ENCODE measurements at regions not wholly inside any gene's neighbourhood (a gene's known extent, or its start where the extent isn't known, plus 50 kb on each side); places are given as distances from the start of the nearest gene placed in this dataset.
"Not testable (repeated sequence)": the region's sequence is repeated elsewhere in the genome, so short reads cannot be mapped to it uniquely, and the experiment has no call there.

GRCh38 chr7:45430397-45430796 lies 143.8 kb upstream of the ADCY1 start:
- no peaks in the 10 kb centered on the region for H3K9me3 ChIP-seq (ENCODE audit: low read length)
- H3K4me1 ChIP-seq (ENCODE audit: insufficient read depth, low read length), result no peaks in the 10 kb centered on the region
- peaks cover 5% of the 10 kb centered on the region for H3K27me3 ChIP-seq (ENCODE audit: insufficient read depth, low read length)
- H3K4me3 ChIP-seq (ENCODE audit: low read length), result no peak overlapping the region
- H2AFZ ChIP-seq (ENCODE audit: low read depth, low read length), result no peak overlapping the region
- no peaks in the 10 kb centered on the region for H3K36me3 ChIP-seq (ENCODE audit: insufficient read depth, low read length)

- H3K27me3 ChIP-seq (ENCODE audit: insufficient read depth, low read length), result peaks cover 5% of the 10 kb centered on the region
- no peak overlapping the region for H2AFZ ChIP-seq (ENCODE audit: low read depth, low read length)
- no peaks in the 10 kb centered on the region for H3K9me3 ChIP-seq (ENCODE audit: low read length)
- H3K4me1 ChIP-seq (ENCODE audit: insufficient read depth, low read length), result no peaks in the 10 kb centered on the region
- no peaks in the 10 kb centered on the region for H3K36me3 ChIP-seq (ENCODE audit: insufficient read depth, low read length)
- H3K4me3 ChIP-seq (ENCODE audit: low read length), result no peak overlapping the region
Observed at GRCh38 chr7:45434167-45434784, 139.9 kb upstream of the ADCY1 start.

GRCh38 chr7:45435131-45435530 lies 139.0 kb upstream of the ADCY1 start:
- Histone ChIP-seq H3K36me3 (ENCODE audit: insufficient read depth, low read length) (no peaks in the 10 kb centered on the region), H2AFZ (ENCODE audit: low read depth, low read length) (no peak overlapping the region), H3K27me3 (ENCODE audit: insufficient read depth, low read length) (peaks cover 3% of the 10 kb centered on the region), H3K4me3 (ENCODE audit: low read length) (no peak overlapping the region), H3K9me3 (ENCODE audit: low read length) (no peaks in the 10 kb centered on the region), H3K4me1 (ENCODE audit: insufficient read depth, low read length) (no peaks in the 10 kb centered on the region)

GRCh38 chr7:45435846-45436245 lies 138.3 kb upstream of the ADCY1 start:
- no peak overlapping the region for H3K4me3 ChIP-seq (ENCODE audit: low read length)
- H3K36me3 ChIP-seq (ENCODE audit: insufficient read depth, low read length), result no peaks in the 10 kb centered on the region
- no peaks in the 10 kb centered on the region for H3K27me3 ChIP-seq (ENCODE audit: insufficient read depth, low read length)
- no peak overlapping the region for H2AFZ ChIP-seq (ENCODE audit: low read depth, low read length)
- H3K9me3 ChIP-seq (ENCODE audit: low read length), result no peaks in the 10 kb centered on the region
- H3K4me1 ChIP-seq (ENCODE audit: insufficient read depth, low read length), result no peaks in the 10 kb centered on the region

DNA sequence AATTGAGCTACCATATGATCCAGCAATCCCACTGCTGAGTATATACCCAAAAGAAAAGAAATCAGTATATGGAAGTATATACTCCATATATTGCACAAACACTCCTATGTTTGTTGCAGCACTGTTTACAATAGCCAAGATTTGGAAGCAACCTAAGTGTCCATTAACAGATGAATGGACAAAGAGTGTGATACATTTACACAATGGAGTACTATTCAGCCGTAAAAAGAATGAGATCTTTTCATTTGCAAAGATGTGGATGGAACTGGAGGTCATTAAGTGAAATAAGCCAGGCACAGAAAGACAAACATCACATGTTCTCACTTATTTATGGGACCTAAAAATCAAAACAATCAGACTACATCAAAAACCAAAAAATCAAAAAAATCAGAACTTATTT lies 133.4 kb upstream of the ADCY1 start:
- not testable (repeated sequence) for H3K4me1 ChIP-seq (ENCODE audit: insufficient read depth, low read length); H2AFZ ChIP-seq (ENCODE audit: low read depth, low read length); H3K36me3 ChIP-seq (ENCODE audit: insufficient read depth, low read length); H3K4me3 ChIP-seq (ENCODE audit: low read length); H3K27me3 ChIP-seq (ENCODE audit: insufficient read depth, low read length); H3K9me3 ChIP-seq (ENCODE audit: low read length)

- no peaks in the 10 kb centered on the region for H3K27me3 ChIP-seq (ENCODE audit: insufficient read depth, low read length)
Observed at GRCh38 chr7:45443263-45443662, 130.9 kb upstream of the ADCY1 start.

GRCh38 chr7:45446195-45446944 lies 127.8 kb upstream of the ADCY1 start:
- Histone ChIP-seq H2AFZ (ENCODE audit: low read depth, low read length) (no peak overlapping the region), H3K4me3 (ENCODE audit: low read length) (no peak overlapping the region), H3K9me3 (ENCODE audit: low read length) (no peaks in the 10 kb centered on the region), H3K4me1 (ENCODE audit: insufficient read depth, low read length) (no peaks in the 10 kb centered on the region), H3K36me3 (ENCODE audit: insufficient read depth, low read length) (no peaks in the 10 kb centered on the region), H3K27me3 (ENCODE audit: insufficient read depth, low read length) (no peaks in the 10 kb centered on the region)

More at GRCh38 chr7:45443263-45443662, 130.9 kb upstream of the ADCY1 start:
- Histone ChIP-seq H3K9me3 (ENCODE audit: low read length) (no peaks in the 10 kb centered on the region), H3K4me3 (ENCODE audit: low read length) (no peak overlapping the region), H3K36me3 (ENCODE audit: insufficient read depth, low read length) (no peaks in the 10 kb centered on the region), H3K4me1 (ENCODE audit: insufficient read depth, low read length) (no peaks in the 10 kb centered on the region), H2AFZ (ENCODE audit: low read depth, low read length) (no peak overlapping the region)

DNA sequence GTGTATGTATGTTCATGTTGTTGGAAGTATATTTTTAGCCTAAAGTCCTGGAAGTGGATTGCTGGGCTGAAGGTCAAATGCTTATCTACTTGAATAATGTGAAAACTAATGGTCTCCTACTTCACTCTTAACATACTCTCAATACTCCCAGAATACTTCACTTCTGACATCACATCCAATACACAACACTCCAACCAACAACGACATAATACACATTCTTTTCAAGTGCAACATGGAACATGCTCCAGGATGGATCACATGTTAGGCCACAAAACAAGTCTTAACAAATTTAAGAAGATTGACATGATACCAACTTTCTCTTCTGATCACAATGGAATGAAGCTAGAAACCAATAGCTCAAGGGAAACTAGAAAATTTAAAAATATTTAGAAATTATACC lies 126.9 kb upstream of the ADCY1 start:
- no peaks in the 10 kb centered on the region for H3K4me1 ChIP-seq (ENCODE audit: insufficient read depth, low read length)
- no peaks in the 10 kb centered on the region for H3K27me3 ChIP-seq (ENCODE audit: insufficient read depth, low read length)
- no peaks in the 10 kb centered on the region for H3K9me3 ChIP-seq (ENCODE audit: low read length)
- no peak overlapping the region for H2AFZ ChIP-seq (ENCODE audit: low read depth, low read length)
- no peaks in the 10 kb centered on the region for H3K36me3 ChIP-seq (ENCODE audit: insufficient read depth, low read length)
- no peak overlapping the region for H3K4me3 ChIP-seq (ENCODE audit: low read length)

- Histone ChIP-seq H3K4me1 (ENCODE audit: insufficient read depth, low read length) (peaks cover 2% of the 10 kb centered on the region), H3K9me3 (ENCODE audit: low read length) (no peaks in the 10 kb centered on the region), H2AFZ (ENCODE audit: low read depth, low read length) (no peak overlapping the region), H3K27me3 (ENCODE audit: insufficient read depth, low read length) (no peaks in the 10 kb centered on the region), H3K36me3 (ENCODE audit: insufficient read depth, low read length) (no peaks in the 10 kb centered on the region), H3K4me3 (ENCODE audit: low read length) (no peak overlapping the region)
Observed at GRCh38 chr7:45450571-45451204, 123.5 kb upstream of the ADCY1 start.

GRCh38 chr7:45451342-45452035 lies 122.7 kb upstream of the ADCY1 start:
- no peaks in the 10 kb centered on the region for H3K9me3 ChIP-seq (ENCODE audit: low read length)

GRCh38 chr7:45454771-45455170 lies 119.4 kb upstream of the ADCY1 start:
- H3K9me3 ChIP-seq (ENCODE audit: low read length), result no peaks in the 10 kb centered on the region
- no peaks in the 10 kb centered on the region for H3K36me3 ChIP-seq (ENCODE audit: insufficient read depth, low read length)
- peaks cover 15% of the 10 kb centered on the region for H3K4me1 ChIP-seq (ENCODE audit: insufficient read depth, low read length)
- H3K4me3 ChIP-seq (ENCODE audit: low read length), result no peak overlapping the region
- no peaks in the 10 kb centered on the region for H3K27me3 ChIP-seq (ENCODE audit: insufficient read depth, low read length)
- no peak overlapping the region for H2AFZ ChIP-seq (ENCODE audit: low read depth, low read length)

More at GRCh38 chr7:45451342-45452035, 122.7 kb upstream of the ADCY1 start:
- Histone ChIP-seq H3K27me3 (ENCODE audit: insufficient read depth, low read length) (no peaks in the 10 kb centered on the region), H2AFZ (ENCODE audit: low read depth, low read length) (no peak overlapping the region), H3K4me1 (ENCODE audit: insufficient read depth, low read length) (peaks cover 4% of the 10 kb centered on the region), H3K4me3 (ENCODE audit: low read length) (no peak overlapping the region), H3K36me3 (ENCODE audit: insufficient read depth, low read length) (no peaks in the 10 kb centered on the region)

GRCh38 chr7:45455662-45456061 lies 118.5 kb upstream of the ADCY1 start:
- peaks cover 15% of the 10 kb centered on the region for H3K4me1 ChIP-seq (ENCODE audit: insufficient read depth, low read length)
- no peaks in the 10 kb centered on the region for H3K36me3 ChIP-seq (ENCODE audit: insufficient read depth, low read length)
- H3K27me3 ChIP-seq (ENCODE audit: insufficient read depth, low read length), result no peaks in the 10 kb centered on the region
- H2AFZ ChIP-seq (ENCODE audit: low read depth, low read length), result no peak overlapping the region
- no peaks in the 10 kb centered on the region for H3K9me3 ChIP-seq (ENCODE audit: low read length)
- H3K4me3 ChIP-seq (ENCODE audit: low read length), result no peak overlapping the region

DNA sequence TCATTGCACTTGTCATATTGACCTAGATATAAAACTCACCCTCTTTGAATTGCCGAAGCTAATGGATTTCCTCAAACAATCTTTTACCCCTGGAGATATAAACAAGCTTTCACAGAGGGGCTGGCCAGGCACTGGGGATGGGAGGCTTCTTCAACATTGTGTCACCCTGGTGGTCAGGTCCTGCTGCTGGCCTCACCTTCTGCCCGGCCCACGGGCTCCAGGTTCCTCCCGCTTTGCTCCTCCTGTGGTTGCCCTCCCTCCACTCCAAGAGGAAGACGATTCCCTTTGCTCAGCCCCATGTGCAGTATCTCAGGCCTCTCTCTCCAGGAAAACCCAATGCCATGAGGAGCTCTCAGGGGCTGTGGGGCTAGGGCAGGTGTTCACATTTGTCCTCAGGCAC lies 118.1 kb upstream of the ADCY1 start:
- Histone ChIP-seq H3K36me3 (ENCODE audit: insufficient read depth, low read length) (no peaks in the 10 kb centered on the region), H3K4me3 (ENCODE audit: low read length) (no peak overlapping the region), H2AFZ (ENCODE audit: low read depth, low read length) (no peak overlapping the region), H3K9me3 (ENCODE audit: low read length) (no peaks in the 10 kb centered on the region), H3K4me1 (ENCODE audit: insufficient read depth, low read length) (peaks cover 15% of the 10 kb centered on the region), H3K27me3 (ENCODE audit: insufficient read depth, low read length) (no peaks in the 10 kb centered on the region)

Measured in neuron (in vitro differentiated cells).